ENCODE measurements at regions not wholly inside any gene's neighbourhood (a gene's known extent, or its start where the extent isn't known, plus 50 kb on each side); places are given as distances from the start of the nearest gene placed in this dataset.

DNA sequence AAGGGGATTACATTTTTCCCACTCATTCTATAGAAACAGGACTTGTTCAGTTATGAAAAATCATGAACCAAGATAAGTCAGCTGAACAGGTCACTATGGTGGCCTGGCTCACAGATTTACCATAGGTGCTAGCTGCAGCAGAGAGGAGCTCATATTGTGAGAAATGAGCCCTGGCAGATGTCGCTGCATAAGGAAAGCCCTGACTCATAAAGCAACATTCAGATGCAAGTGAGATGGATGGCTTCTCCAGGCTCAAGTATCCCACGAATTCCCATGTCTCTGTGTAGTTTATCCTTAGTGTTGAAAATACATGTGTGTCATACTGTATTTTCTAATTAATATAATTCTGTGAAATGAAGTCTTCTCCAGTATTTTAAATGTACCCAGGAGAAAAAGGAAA is 115.0 kb upstream of the LHCGR start:
- H3K27me3 ChIP-seq (ENCODE audit: insufficient read depth, low read length) = no peaks in the 10 kb centered on the region
- no peak overlapping the region for H2BK20ac ChIP-seq (ENCODE audit: low read depth, low read length, poor library complexity, severe bottlenecking)
- H3K27ac ChIP-seq (ENCODE audit: insufficient read length, low read depth, low read length) = no peak overlapping the region
- no peak overlapping the region for H2AK5ac ChIP-seq (ENCODE audit: insufficient read length, low read length)
- no peak for DNase-seq
- TF ChIP-seq CTCF (conservative IDR thresholded peaks at IDR 0.05) = no peak
- H3K79me1 ChIP-seq (ENCODE audit: insufficient read depth, low read depth, low read length, poor library complexity, severe bottlenecking) = no peaks in the 10 kb centered on the region
- no peak overlapping the region for H3K4ac ChIP-seq (ENCODE audit: low read depth, low read length)
- peaks cover 3% of the 10 kb centered on the region; the same call in 1 of the 2 replicates for H3K4me1 ChIP-seq (ENCODE audit: insufficient read depth, low read length)
- no peak overlapping the region for H2AFZ ChIP-seq (ENCODE audit: low read length)
- no peak overlapping the region for H3T11ph ChIP-seq (ENCODE audit: low read length)
- no peak overlapping the region for H2BK5ac ChIP-seq (ENCODE audit: insufficient read length, low read length)
- no peaks in the 10 kb centered on the region for H3K27me3 Mint-ChIP-seq (ENCODE audit: low read depth)
- no peak overlapping the region for H3K14ac ChIP-seq (ENCODE audit: insufficient read depth, low read length)
- H4K5ac ChIP-seq (ENCODE audit: insufficient read length, low read depth, low read length) = no peak overlapping the region
- H2BK15ac ChIP-seq (ENCODE audit: low read depth, low read length) = no peak overlapping the region
- no peaks in the 10 kb centered on the region for H3K36me3 Mint-ChIP-seq (ENCODE audit: insufficient read depth in 1 of 3, low read depth in 3 of 3)
- no peaks in the 10 kb centered on the region for H3K9me3 Mint-ChIP-seq
- H3K18ac ChIP-seq (ENCODE audit: insufficient read length, low read depth, low read length) = no peak overlapping the region
- H3K23ac ChIP-seq (ENCODE audit: insufficient read length, low read depth, low read length) = no peak overlapping the region
- no peaks in the 10 kb centered on the region for H3K79me2 ChIP-seq (ENCODE audit: insufficient read depth, low read length)
- no peak overlapping the region for H3K4me3 Mint-ChIP-seq
- no peaks in the 10 kb centered on the region for H3K9me3 ChIP-seq (ENCODE audit: control insufficient read depth, low read depth, low read length)
- H4K91ac ChIP-seq (ENCODE audit: insufficient read length, low read depth, low read length) = no peak overlapping the region
- H3K9ac ChIP-seq (ENCODE audit: extremely low read depth, insufficient read length, low read length) = no peak overlapping the region
- H2BK12ac ChIP-seq (ENCODE audit: insufficient read length, low read depth, low read length) = no peak overlapping the region
- H2BK120ac ChIP-seq (ENCODE audit: low read depth, low read length, poor library complexity, severe bottlenecking) = no peak overlapping the region
- H3K23me2 ChIP-seq (ENCODE audit: insufficient read length, low read depth, low read length, poor library complexity, severe bottlenecking) = no peaks in the 10 kb centered on the region
- no peak overlapping the region for H3K4me2 ChIP-seq (ENCODE audit: insufficient read depth, insufficient read length, low read length)
- WGBS (ENCODE audit: extremely low coverage, insufficient read length, low lambda C conversion rate) = no CpG with 5 or more reads among the region's 2 CpGs
- H3K4me1 Mint-ChIP-seq = peaks cover 7% of the 10 kb centered on the region in 2 experiments
- H4K20me1 ChIP-seq (ENCODE audit: control insufficient read depth, insufficient read depth, insufficient read length) = no peaks in the 10 kb centered on the region
- H3K56ac ChIP-seq (ENCODE audit: insufficient read length, low read depth, low read length) = no peak overlapping the region
- H4K8ac ChIP-seq (replicated peaks; ENCODE audit: insufficient read length, low read depth, low read length) = no peak overlapping the region
- no peak overlapping the region for H3K27ac Mint-ChIP-seq
